H1 (cell line): ENCODE measurements at regions not wholly inside any gene's neighbourhood (a gene's known extent, or its start where the extent isn't known, plus 50 kb on each side); places are given as distances from the start of the nearest gene placed in this dataset.

Source experiments
- SP1 ChIP-seq: IDR thresholded peaks from 2 replicates; pipeline ENCODE4 v1.6.1; 2011; ENCODE audit warnings: low read depth, low read length
- TF ChIP-seq, protein P1 (sequence below): fragments of 300-600 bp; sonication (generic); IDR thresholded peaks from 2 replicates; pipeline ENCODE4 v1.7.1; 2012; ENCODE audit warnings: low read length, moderate library complexity, mild to moderate bottlenecking, inconsistent platforms; ENCODE audit not compliant: insufficient replicate concordance
- TF ChIP-seq, protein P2 (sequence below), 3 experiments: IDR thresholded peaks; 1 replicate in 2 of 3; 2 replicates in 1 of 3; pipeline versions ENCODE4 v1.5.1 to v1.6.1; 2011; ENCODE audit warnings: low read length in 3 of 3, mild to moderate bottlenecking in 3 of 3, inconsistent platforms in 2 of 3, low read depth in 1 of 3, moderate library complexity in 1 of 3; ENCODE audit not compliant: insufficient read depth in 1 of 3; ENCODE audit errors: control extremely low read depth in 1 of 3

DNA sequence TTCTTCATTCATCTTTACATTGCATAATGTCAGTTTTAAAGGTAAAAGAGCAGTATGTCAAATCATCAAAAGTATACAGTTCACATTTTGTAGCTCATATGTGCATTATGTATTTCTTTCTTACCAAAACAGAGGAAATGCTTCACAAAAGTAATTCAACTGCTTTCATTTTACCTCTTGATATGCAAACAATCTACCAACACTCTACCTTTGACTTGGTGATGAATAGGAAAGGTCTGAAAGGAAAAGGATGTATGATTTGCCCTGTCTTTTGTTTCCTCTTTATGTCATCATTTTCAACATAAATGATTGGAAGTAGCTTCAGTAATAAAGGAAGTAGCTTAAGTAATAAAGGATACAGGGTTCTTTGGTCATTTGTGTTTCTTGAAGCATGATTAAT is 846.7 kb downstream of the NXPH1 start (continued):
- TF ChIP-seq, protein P1, sequence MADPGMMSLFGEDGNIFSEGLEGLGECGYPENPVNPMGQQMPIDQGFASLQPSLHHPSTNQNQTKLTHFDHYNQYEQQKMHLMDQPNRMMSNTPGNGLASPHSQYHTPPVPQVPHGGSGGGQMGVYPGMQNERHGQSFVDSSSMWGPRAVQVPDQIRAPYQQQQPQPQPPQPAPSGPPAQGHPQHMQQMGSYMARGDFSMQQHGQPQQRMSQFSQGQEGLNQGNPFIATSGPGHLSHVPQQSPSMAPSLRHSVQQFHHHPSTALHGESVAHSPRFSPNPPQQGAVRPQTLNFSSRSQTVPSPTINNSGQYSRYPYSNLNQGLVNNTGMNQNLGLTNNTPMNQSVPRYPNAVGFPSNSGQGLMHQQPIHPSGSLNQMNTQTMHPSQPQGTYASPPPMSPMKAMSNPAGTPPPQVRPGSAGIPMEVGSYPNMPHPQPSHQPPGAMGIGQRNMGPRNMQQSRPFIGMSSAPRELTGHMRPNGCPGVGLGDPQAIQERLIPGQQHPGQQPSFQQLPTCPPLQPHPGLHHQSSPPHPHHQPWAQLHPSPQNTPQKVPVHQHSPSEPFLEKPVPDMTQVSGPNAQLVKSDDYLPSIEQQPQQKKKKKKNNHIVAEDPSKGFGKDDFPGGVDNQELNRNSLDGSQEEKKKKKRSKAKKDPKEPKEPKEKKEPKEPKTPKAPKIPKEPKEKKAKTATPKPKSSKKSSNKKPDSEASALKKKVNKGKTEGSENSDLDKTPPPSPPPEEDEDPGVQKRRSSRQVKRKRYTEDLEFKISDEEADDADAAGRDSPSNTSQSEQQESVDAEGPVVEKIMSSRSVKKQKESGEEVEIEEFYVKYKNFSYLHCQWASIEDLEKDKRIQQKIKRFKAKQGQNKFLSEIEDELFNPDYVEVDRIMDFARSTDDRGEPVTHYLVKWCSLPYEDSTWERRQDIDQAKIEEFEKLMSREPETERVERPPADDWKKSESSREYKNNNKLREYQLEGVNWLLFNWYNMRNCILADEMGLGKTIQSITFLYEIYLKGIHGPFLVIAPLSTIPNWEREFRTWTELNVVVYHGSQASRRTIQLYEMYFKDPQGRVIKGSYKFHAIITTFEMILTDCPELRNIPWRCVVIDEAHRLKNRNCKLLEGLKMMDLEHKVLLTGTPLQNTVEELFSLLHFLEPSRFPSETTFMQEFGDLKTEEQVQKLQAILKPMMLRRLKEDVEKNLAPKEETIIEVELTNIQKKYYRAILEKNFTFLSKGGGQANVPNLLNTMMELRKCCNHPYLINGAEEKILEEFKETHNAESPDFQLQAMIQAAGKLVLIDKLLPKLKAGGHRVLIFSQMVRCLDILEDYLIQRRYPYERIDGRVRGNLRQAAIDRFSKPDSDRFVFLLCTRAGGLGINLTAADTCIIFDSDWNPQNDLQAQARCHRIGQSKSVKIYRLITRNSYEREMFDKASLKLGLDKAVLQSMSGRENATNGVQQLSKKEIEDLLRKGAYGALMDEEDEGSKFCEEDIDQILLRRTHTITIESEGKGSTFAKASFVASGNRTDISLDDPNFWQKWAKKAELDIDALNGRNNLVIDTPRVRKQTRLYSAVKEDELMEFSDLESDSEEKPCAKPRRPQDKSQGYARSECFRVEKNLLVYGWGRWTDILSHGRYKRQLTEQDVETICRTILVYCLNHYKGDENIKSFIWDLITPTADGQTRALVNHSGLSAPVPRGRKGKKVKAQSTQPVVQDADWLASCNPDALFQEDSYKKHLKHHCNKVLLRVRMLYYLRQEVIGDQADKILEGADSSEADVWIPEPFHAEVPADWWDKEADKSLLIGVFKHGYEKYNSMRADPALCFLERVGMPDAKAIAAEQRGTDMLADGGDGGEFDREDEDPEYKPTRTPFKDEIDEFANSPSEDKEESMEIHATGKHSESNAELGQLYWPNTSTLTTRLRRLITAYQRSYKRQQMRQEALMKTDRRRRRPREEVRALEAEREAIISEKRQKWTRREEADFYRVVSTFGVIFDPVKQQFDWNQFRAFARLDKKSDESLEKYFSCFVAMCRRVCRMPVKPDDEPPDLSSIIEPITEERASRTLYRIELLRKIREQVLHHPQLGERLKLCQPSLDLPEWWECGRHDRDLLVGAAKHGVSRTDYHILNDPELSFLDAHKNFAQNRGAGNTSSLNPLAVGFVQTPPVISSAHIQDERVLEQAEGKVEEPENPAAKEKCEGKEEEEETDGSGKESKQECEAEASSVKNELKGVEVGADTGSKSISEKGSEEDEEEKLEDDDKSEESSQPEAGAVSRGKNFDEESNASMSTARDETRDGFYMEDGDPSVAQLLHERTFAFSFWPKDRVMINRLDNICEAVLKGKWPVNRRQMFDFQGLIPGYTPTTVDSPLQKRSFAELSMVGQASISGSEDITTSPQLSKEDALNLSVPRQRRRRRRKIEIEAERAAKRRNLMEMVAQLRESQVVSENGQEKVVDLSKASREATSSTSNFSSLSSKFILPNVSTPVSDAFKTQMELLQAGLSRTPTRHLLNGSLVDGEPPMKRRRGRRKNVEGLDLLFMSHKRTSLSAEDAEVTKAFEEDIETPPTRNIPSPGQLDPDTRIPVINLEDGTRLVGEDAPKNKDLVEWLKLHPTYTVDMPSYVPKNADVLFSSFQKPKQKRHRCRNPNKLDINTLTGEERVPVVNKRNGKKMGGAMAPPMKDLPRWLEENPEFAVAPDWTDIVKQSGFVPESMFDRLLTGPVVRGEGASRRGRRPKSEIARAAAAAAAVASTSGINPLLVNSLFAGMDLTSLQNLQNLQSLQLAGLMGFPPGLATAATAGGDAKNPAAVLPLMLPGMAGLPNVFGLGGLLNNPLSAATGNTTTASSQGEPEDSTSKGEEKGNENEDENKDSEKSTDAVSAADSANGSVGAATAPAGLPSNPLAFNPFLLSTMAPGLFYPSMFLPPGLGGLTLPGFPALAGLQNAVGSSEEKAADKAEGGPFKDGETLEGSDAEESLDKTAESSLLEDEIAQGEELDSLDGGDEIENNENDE, result peak; percentile 52
- no peak for TF ChIP-seq SP1
- TF ChIP-seq, protein P2, sequence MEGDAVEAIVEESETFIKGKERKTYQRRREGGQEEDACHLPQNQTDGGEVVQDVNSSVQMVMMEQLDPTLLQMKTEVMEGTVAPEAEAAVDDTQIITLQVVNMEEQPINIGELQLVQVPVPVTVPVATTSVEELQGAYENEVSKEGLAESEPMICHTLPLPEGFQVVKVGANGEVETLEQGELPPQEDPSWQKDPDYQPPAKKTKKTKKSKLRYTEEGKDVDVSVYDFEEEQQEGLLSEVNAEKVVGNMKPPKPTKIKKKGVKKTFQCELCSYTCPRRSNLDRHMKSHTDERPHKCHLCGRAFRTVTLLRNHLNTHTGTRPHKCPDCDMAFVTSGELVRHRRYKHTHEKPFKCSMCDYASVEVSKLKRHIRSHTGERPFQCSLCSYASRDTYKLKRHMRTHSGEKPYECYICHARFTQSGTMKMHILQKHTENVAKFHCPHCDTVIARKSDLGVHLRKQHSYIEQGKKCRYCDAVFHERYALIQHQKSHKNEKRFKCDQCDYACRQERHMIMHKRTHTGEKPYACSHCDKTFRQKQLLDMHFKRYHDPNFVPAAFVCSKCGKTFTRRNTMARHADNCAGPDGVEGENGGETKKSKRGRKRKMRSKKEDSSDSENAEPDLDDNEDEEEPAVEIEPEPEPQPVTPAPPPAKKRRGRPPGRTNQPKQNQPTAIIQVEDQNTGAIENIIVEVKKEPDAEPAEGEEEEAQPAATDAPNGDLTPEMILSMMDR (IDR thresholded peaks at IDR 0.05; ENCODE audit: control extremely low read depth in 1 of 3, insufficient read depth in 1 of 3, low read depth in 1 of 3, low read length in 3 of 3), result no peak
